Skeletal muscle tissue (tissue), 3 donors: ENCODE measurements at regions not wholly inside any gene's neighbourhood (a gene's known extent, or its start where the extent isn't known, plus 50 kb on each side); places are given as distances from the start of the nearest gene placed in this dataset.
"Not testable (repeated sequence)": the region's sequence is repeated elsewhere in the genome, so short reads cannot be mapped to it uniquely, and the experiment has no call there.

Experiments
- H3K27ac ChIP-seq: one replicate; pipeline ENCODE4 v1.7.0; 2013; ENCODE audit warnings: mild to moderate bottlenecking, low read depth, low read length, inconsistent platforms
- H3K27me3 ChIP-seq, 3 donors: one replicate each; pipeline ENCODE4 v1.7.0; 2013; ENCODE audit warnings: low read length in 3 of 3; ENCODE audit not compliant: control insufficient read depth in 3 of 3, insufficient read depth in 3 of 3
- H3K36me3 ChIP-seq, 3 donors: one replicate each; pipeline ENCODE4 v1.7.0; 2013; ENCODE audit warnings: low read length in 3 of 3; ENCODE audit not compliant: control insufficient read depth in 3 of 3, insufficient read depth in 3 of 3
- H3K4me1 ChIP-seq, 3 donors: one replicate each; pipeline ENCODE4 v1.7.0; 2013; ENCODE audit warnings: low read length in 3 of 3, mild to moderate bottlenecking in 3 of 3; ENCODE audit not compliant: control insufficient read depth in 3 of 3, insufficient read depth in 3 of 3
- H3K4me3 ChIP-seq, 3 donors: one replicate each; pipeline ENCODE4 v1.7.0; 2013; ENCODE audit warnings: low read length in 3 of 3
- H3K9ac ChIP-seq, 3 donors: one replicate each; pipeline ENCODE4 v1.7.0; 2013; ENCODE audit warnings: low read length in 3 of 3, mild to moderate bottlenecking in 3 of 3, moderate library complexity in 2 of 3, low read depth in 1 of 3
- H3K9me3 ChIP-seq, 3 donors: one replicate each; pipeline ENCODE4 v1.7.0; 2013; ENCODE audit warnings: low read length in 3 of 3; ENCODE audit not compliant: control insufficient read depth in 3 of 3
- donor health status: Osteomylitis.

DNA sequence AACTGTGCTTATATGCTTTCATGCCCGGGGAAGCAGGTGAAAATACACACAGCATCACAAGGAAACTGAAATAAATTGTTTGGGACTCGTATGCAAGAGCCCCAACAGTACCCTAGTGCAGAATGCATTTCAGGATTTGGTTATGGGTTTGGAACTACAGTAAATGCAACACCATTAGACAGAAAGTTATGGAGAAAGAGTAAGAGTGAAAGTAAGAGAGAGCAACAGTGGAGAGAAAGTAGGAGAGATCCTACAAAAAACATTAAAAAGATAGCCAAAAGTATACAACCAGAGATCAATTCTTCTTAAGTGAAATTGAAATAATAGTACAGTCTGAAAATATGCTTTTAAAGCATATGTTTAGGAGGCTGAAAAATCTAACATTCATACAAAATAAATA is 231.1 kb downstream of the TFEC start:
- H3K9ac ChIP-seq: no peak overlapping the region
- no peak overlapping the region for H3K4me3 ChIP-seq
- H3K27ac ChIP-seq: no peak overlapping the region
- H3K9me3 ChIP-seq: no peaks in the 10 kb centered on the region
- H3K36me3 ChIP-seq: no peaks in the 10 kb centered on the region
- H3K27me3 ChIP-seq: no peaks in the 10 kb centered on the region
- no peaks in the 10 kb centered on the region for H3K4me1 ChIP-seq

DNA sequence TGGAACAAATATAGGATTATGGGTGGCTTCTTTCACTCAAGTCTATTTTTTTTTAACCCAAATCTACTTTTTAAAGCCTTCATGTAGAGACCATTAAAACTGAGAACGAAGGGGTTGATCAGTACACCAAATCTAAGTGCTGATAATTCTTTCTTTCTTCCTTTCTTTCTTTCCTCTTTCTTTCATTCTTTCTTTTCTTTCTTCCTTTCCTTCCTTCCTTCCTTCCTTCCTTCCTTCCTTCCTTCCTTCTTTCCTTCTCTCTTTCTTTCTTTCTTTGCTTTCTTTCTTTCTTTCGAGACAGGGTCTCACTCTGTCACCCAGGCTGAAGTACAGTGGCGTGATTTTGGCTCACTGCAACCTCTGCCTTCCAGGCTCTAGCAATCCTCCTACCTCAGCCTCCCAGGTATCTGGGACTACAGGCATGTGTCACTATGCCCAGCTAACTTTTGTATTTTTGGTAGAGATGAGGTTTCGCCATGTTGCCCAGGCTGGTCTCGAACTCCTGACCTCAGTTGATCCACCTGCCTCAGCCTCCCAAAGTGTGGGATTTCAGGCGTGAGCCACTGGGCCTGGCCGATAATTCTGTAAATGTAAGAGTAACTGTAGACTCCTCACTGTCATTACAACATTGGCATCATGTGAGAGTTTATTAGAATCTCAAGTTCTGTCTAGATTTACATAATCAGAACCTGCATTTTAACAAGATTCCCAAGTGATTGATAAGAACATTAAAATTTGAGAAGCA is 236.4 kb downstream of the TFEC start:
- no peaks in the 10 kb centered on the region for H3K27me3 ChIP-seq
- H3K9ac ChIP-seq: no peak overlapping the region
- H3K27ac ChIP-seq: no peak overlapping the region
- H3K36me3 ChIP-seq: no peaks in the 10 kb centered on the region
- no peak overlapping the region for H3K4me3 ChIP-seq
- H3K4me1 ChIP-seq: no peaks in the 10 kb centered on the region
- H3K9me3 ChIP-seq: no peaks in the 10 kb centered on the region

DNA sequence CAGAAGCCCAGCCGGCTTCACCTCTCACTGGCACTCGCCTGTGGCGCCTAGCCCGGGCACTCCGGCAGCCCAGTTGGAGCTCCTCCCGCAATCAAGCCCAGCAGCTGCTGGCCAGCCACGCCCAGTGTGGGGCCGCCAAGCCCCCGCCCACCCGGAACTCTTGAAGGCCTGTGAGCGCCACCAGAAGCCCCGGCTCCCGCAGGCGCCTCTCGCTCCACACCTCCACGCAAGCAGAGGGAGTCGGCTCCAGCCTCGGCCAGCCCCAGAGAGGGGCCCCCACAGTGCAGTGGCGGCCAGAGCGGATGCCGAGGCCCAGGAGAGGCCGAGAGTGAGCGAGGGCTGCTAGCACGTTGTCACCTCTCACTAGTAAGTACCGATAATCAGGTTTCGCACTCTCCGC is 240.7 kb downstream of the TFEC start:
- Histone ChIP-seq H3K9ac (no peak overlapping the region), H3K27ac (no peak overlapping the region), H3K36me3 (no peaks in the 10 kb centered on the region), H3K4me3 (no peak overlapping the region), H3K27me3 (no peaks in the 10 kb centered on the region), H3K9me3 (no peaks in the 10 kb centered on the region), H3K4me1 (no peaks in the 10 kb centered on the region)

DNA sequence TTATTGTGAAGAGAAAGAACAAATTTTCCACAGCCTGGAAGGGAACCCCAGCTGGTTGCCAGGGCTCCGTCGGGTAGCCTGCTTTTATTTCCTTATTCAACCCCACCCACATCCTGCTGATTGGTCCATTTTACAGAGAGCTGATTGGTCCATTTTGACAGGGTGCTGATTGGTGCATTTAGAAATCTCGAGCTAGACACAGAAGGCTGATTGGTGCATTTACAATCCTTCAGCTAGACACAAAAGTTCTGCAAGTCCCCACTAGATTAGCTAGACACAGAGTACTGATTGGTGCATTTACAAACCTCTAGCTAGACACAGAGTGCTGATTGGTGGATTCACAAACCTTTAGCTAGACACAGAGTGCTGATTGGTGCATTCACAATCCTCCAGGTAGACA is 241.1 kb downstream of the TFEC start:
- not testable (repeated sequence) for H3K9me3 ChIP-seq

DNA sequence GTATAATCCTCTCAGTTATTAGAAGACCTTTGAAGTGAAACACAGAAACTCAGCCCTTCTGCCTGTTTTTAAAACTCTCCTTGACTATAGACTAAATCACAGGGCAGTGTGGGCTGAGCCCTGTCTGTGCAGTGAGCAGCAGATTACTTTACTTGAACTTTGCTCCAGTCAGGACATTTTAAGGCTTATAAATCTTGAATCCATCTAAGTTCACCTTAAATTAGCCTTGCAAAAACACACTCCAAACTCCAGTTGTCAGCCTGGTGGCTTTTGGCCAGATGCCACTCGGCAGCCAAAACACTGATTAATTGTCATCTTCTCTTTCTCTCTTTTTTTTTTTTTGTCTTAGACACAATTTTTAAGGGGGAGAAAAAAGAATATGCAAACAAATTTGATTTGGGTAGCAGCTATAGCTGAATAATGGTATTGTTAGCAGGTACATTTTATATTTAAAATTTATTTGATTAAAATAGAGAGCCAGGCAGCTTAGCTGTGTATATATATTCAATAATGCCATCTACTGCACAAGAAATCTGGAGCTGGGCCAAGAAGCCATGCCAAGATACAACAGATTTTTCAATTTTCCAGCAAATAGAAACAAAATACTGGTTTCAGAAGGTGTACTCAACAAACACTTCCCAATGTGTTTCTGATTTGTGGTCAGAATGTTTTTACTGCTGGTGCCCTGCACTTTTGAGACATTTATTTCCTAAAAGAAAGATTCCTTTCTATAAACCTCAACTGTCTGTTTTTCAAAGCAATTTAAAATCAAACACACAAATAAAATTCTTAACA is 247.7 kb downstream of the TFEC start:
- no peaks in the 10 kb centered on the region for H3K9me3 ChIP-seq
- H3K9ac ChIP-seq: no peak overlapping the region
- no peaks in the 10 kb centered on the region for H3K36me3 ChIP-seq
- no peaks in the 10 kb centered on the region for H3K4me1 ChIP-seq
- H3K27ac ChIP-seq: no peak overlapping the region
- H3K4me3 ChIP-seq: no peak overlapping the region
- H3K27me3 ChIP-seq: no peaks in the 10 kb centered on the region

More for the DNA sequence above, 241.1 kb downstream of the TFEC start:
- H3K36me3 ChIP-seq, H3K27me3 ChIP-seq, H3K4me1 ChIP-seq, H3K4me3 ChIP-seq, H3K27ac ChIP-seq, H3K9ac ChIP-seq: not testable (repeated sequence)

DNA sequence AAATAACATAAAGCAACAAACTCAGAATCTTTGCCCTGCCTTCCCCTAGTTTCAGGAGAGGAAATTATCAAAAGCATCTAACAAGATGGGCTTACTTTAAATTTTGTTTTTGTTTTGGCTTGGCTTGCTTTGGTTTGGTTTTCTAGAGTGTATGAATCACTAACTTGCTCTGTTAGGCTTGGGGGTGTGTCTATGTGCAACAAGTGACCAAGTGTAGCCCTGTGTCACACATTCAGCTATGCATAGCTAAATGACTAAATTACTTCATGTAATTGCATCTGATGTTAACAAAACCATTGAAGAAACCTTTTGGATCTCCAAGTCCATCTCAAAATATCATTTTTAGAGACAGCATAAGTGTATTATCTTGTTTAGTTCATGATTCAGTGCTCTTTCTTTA is 251.0 kb downstream of the TFEC start:
- H3K4me3 ChIP-seq: no peak overlapping the region
- no peaks in the 10 kb centered on the region for H3K4me1 ChIP-seq
- H3K27me3 ChIP-seq: no peaks in the 10 kb centered on the region
- no peaks in the 10 kb centered on the region for H3K9me3 ChIP-seq
- no peaks in the 10 kb centered on the region for H3K36me3 ChIP-seq
- no peak overlapping the region for H3K9ac ChIP-seq
- no peak overlapping the region for H3K27ac ChIP-seq

DNA sequence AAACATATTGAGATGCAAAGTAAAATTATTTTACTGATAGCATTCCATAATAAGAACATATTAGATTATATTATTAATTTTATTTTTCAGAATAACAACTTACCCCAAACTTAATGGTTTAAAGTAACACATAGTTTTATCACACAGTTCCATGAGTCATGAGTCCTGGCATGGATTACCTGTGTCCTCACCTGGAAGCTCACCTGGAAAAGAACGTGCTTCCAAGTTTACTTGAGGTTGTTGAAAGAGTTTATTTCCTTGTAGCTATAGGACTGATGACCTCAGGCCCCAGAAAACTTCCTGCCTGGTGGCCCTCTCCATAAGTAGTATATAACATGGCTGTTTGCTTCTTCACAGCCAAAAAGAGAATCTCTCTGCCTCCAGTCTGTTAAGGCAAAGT is 254.6 kb downstream of the TFEC start:
- no peaks in the 10 kb centered on the region for H3K27me3 ChIP-seq
- H3K9ac ChIP-seq: no peak overlapping the region
- no peaks in the 10 kb centered on the region for H3K9me3 ChIP-seq
- H3K36me3 ChIP-seq: no peaks in the 10 kb centered on the region
- H3K4me1 ChIP-seq: no peaks in the 10 kb centered on the region
- no peak overlapping the region for H3K27ac ChIP-seq
- no peak overlapping the region for H3K4me3 ChIP-seq

DNA sequence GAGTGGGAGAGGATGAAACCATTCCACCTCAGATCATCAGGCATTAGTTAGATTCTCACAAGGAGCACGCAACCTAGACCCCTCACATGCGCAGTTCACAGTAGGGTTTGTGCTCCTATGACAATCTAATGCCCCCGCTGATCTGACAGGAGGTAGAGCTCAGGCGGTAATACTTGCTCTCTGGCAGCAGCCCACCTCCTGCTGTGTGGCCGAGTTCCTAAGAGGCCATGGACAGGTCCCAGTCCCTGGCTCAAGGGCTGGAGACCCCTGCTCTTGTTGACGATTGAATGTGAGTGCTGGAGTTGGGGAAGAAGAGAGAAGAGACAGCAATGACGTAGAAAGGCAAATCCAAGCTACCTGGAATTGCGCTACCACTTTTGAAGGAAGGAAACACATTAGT is 267.2 kb downstream of the TFEC start:
- no peaks in the 10 kb centered on the region for H3K9me3 ChIP-seq
- no peak overlapping the region for H3K27ac ChIP-seq
- H3K4me3 ChIP-seq: no peak overlapping the region
- H3K4me1 ChIP-seq: no peaks in the 10 kb centered on the region
- no peak overlapping the region for H3K9ac ChIP-seq
- no peaks in the 10 kb centered on the region for H3K27me3 ChIP-seq
- no peaks in the 10 kb centered on the region for H3K36me3 ChIP-seq

DNA sequence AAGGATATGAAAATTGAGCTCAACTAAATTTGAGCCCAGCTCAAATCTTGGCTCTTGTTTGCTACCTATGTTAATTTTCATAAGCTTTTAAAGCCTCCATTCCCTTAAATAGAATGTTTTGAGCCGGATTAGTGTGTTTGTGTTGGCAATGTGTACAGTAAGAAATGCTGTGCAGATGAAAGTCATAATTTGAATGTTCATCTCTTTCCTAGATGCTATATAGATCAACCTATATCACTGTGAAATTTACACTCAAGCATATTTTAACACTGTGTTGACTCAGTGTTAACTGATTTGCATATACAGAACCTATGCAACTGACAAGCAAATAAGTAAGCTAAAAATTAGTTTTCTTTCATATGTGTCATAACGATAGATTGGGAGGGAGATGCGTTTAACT is 272.5 kb downstream of the TFEC start:
- no peak overlapping the region for H3K4me3 ChIP-seq
- no peak overlapping the region for H3K9ac ChIP-seq
- no peaks in the 10 kb centered on the region for H3K4me1 ChIP-seq
- H3K36me3 ChIP-seq: no peaks in the 10 kb centered on the region
- H3K27me3 ChIP-seq: no peaks in the 10 kb centered on the region
- H3K9me3 ChIP-seq: no peaks in the 10 kb centered on the region
- H3K27ac ChIP-seq: no peak overlapping the region

DNA sequence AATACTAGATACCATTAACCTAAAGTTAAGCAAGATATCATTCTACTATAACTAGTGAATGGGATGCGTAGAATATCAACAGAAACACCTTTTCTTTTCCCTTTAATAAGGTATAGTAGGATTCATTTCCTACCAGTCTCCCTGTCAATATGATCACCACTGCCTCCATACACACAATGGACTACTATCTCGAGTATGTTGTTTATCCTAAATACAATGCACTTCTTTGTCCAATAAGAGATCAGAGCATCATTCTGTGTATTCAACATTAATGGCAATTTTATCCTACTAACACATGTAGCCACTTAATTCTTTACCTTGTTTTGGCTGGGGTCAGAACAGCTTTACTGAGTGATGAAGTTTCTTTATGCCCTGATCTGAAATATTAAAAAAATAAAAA is 276.3 kb downstream of the TFEC start:
- no peak overlapping the region for H3K9ac ChIP-seq
- no peak overlapping the region for H3K27ac ChIP-seq
- no peaks in the 10 kb centered on the region for H3K36me3 ChIP-seq

More for the DNA sequence above, 276.3 kb downstream of the TFEC start:
- H3K4me1 ChIP-seq: no peaks in the 10 kb centered on the region
- no peak overlapping the region for H3K4me3 ChIP-seq
- no peaks in the 10 kb centered on the region for H3K9me3 ChIP-seq
- no peaks in the 10 kb centered on the region for H3K27me3 ChIP-seq
